GM18507 (cell line): ENCODE measurements at regions not wholly inside any gene's neighbourhood (a gene's known extent, or its start where the extent isn't known, plus 50 kb on each side); places are given as distances from the start of the nearest gene placed in this dataset.
A peak's percentile ranks its signal among the peaks of the same experiment; 100 is the strongest.

Experiments used
- DNase-seq: peaks from one replicate; pipeline ENCODE4 v3.0.0; 2011; ENCODE audit warnings: low read depth; ENCODE audit not compliant: insufficient read length; ENCODE audit errors: extremely low spot score
- FAIRE-seq: peaks from 2 replicates; lab custom pipeline; 2011; peaks lifted over from hg19 to GRCh38; lab: Jason Lieb, UNC

GRCh38 chr4:163818673-163819072 lies 324.2 kb downstream of the TMA16 start:
- DNase-seq = no peak
- peak; percentile 12 for FAIRE-seq

GRCh38 chr4:163833669-163834068 lies 339.2 kb downstream of the TMA16 start:
- no peak for FAIRE-seq
- no peak for DNase-seq

- FAIRE-seq = no peak
- DNase-seq = no peak
Observed at GRCh38 chr4:163846008-163846407, 351.5 kb downstream of the TMA16 start.

GRCh38 chr4:163852246-163852645 lies 357.8 kb downstream of the TMA16 start:
- DNase-seq = no peak

GRCh38 chr4:163857903-163858302 lies 363.4 kb downstream of the TMA16 start:
- FAIRE-seq = no peak
- no peak for DNase-seq

More at GRCh38 chr4:163852246-163852645, 357.8 kb downstream of the TMA16 start:
- FAIRE-seq = no peak

GRCh38 chr4:163858515-163858914 lies 364.0 kb downstream of the TMA16 start:
- DNase-seq = no peak
- no peak for FAIRE-seq

- FAIRE-seq (no peak), DNase-seq (no peak)
Observed at GRCh38 chr4:163863082-163863481, 368.6 kb downstream of the TMA16 start.

- FAIRE-seq = no peak
- DNase-seq = no peak
Observed at GRCh38 chr4:163865010-163865409, 370.5 kb downstream of the TMA16 start.

GRCh38 chr4:163866728-163867315 lies 372.3 kb downstream of the TMA16 start:
- DNase-seq (no peak), FAIRE-seq (no peak)

GRCh38 chr4:163868445-163868844 lies 374.0 kb downstream of the TMA16 start:
- DNase-seq = no peak
- no peak for FAIRE-seq

GRCh38 chr4:163871078-163871477 lies 376.6 kb downstream of the TMA16 start:
- FAIRE-seq (no peak), DNase-seq (no peak)

GRCh38 chr4:163875327-163875726 lies 380.8 kb downstream of the TMA16 start:
- no peak for FAIRE-seq

GRCh38 chr4:163878336-163879121 lies 384.0 kb downstream of the TMA16 start:
- DNase-seq (no peak), FAIRE-seq (no peak)

More at GRCh38 chr4:163875327-163875726, 380.8 kb downstream of the TMA16 start:
- no peak for DNase-seq

GRCh38 chr4:163892417-163892816 lies 397.9 kb downstream of the TMA16 start:
- DNase-seq = no peak
- FAIRE-seq = no peak

- no peak for FAIRE-seq
- no peak for DNase-seq
Observed at GRCh38 chr4:163895378-163896005, 401.0 kb downstream of the TMA16 start.

GRCh38 chr4:163901319-163901718 lies 406.8 kb downstream of the TMA16 start:
- DNase-seq (no peak), FAIRE-seq (no peak)

- FAIRE-seq (no peak), DNase-seq (no peak)
Observed at GRCh38 chr4:163902417-163902816, 407.9 kb downstream of the TMA16 start.

- DNase-seq (no peak), FAIRE-seq (no peak)
Observed at GRCh38 chr4:163911891-163912290, 417.4 kb downstream of the TMA16 start.

- no peak for DNase-seq
- FAIRE-seq = no peak
Observed at GRCh38 chr4:163913571-163913970, 419.1 kb downstream of the TMA16 start.

GRCh38 chr4:163915896-163916295 lies 421.4 kb downstream of the TMA16 start:
- FAIRE-seq (no peak), DNase-seq (no peak)

GRCh38 chr4:163920426-163920825 lies 425.9 kb downstream of the TMA16 start:
- FAIRE-seq (no peak), DNase-seq (no peak)
